ENCODE measurements at regions not wholly inside any gene's neighbourhood (a gene's known extent, or its start where the extent isn't known, plus 50 kb on each side); places are given as distances from the start of the nearest gene placed in this dataset.

DNA sequence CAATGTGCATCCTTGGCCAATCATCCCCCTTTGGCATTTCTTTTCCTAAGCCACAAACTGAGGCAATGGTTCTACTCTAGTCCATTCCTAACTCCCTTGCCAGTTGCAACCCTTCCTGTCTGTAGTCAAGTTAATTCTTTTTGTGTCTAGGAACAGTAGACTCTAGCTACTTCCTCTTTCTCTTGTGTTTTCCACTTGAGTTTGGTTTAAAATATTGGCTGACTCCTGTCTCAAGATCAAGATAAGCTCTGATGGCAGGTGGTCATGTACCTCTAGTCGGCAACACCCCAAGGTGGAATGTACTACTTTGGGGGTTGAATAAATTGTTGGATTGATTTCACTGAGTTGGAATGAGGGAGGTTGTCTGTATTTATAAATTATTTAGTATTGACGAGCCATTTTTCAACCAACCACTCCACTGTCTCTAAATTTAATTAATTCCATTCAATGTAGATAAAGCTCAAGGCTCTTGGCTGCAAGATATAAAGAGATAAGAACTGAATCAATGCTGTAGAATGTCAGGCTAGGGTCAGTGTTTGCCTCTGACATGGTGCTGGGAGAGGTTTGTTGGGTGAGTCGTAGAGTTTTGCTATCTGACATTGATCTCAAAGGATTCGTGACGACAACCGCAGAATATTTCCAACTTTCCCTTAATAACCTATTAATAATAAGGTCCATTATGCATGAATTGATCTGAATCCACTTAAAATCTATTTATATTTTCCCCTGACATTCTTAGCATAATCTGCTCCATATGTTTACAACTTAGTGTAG is 188.7 kb upstream of the APCDD1 start:
- H3K4me3 ChIP-seq (ENCODE audit: low read depth, low read length): no peak overlapping the region
- FAIRE-seq (no peak), DNase-seq (ENCODE audit: low read depth) (no peak)
- H3K36me3 ChIP-seq (ENCODE audit: control insufficient read depth, insufficient read depth, low read length): no peaks in the 10 kb centered on the region
- TF ChIP-seq CTCF (IDR thresholded peaks at IDR 0.05; ENCODE audit: insufficient read depth, low read length, severe bottlenecking): no peak
- H3K27me3 ChIP-seq (ENCODE audit: control insufficient read depth, insufficient read depth, low read length): no peaks in the 10 kb centered on the region

GRCh38 chr18:10266334-10266590 is 188.2 kb upstream of the APCDD1 start:
- Histone ChIP-seq H3K4me3 (ENCODE audit: low read depth, low read length) (no peak overlapping the region), H3K36me3 (ENCODE audit: control insufficient read depth, insufficient read depth, low read length) (no peaks in the 10 kb centered on the region), H3K27me3 (ENCODE audit: control insufficient read depth, insufficient read depth, low read length) (no peaks in the 10 kb centered on the region)
- FAIRE-seq (no peak), DNase-seq (ENCODE audit: low read depth) (no peak)
- no peak for TF ChIP-seq CTCF (IDR thresholded peaks at IDR 0.05; ENCODE audit: insufficient read depth, low read length, severe bottlenecking)

DNA sequence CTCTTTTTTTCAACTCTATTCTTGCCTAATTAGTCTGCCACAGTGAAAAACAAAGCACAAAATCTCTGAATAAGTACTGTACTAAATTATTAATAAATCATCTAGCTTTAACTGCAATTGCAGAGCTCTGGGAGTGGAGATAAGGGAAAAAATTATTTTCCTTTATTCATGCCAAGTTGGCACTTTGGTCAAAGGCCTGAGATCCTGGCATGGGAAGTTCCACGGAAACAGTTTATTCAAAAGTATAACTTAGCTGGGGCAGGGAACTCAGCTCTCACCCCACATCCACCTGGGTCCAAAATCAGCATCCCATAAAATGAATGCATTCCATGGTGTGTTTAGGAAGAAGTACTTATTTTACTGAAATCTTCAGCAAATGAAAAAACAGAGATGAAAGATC is 185.2 kb upstream of the APCDD1 start:
- no peak for TF ChIP-seq CTCF (IDR thresholded peaks at IDR 0.05; ENCODE audit: insufficient read depth, low read length, severe bottlenecking)
- FAIRE-seq: no peak
- H3K4me3 ChIP-seq (ENCODE audit: low read depth, low read length): no peak overlapping the region
- DNase-seq (ENCODE audit: low read depth): no peak
- H3K27me3 ChIP-seq (ENCODE audit: control insufficient read depth, insufficient read depth, low read length): no peaks in the 10 kb centered on the region
- H3K36me3 ChIP-seq (ENCODE audit: control insufficient read depth, insufficient read depth, low read length): no peaks in the 10 kb centered on the region

DNA sequence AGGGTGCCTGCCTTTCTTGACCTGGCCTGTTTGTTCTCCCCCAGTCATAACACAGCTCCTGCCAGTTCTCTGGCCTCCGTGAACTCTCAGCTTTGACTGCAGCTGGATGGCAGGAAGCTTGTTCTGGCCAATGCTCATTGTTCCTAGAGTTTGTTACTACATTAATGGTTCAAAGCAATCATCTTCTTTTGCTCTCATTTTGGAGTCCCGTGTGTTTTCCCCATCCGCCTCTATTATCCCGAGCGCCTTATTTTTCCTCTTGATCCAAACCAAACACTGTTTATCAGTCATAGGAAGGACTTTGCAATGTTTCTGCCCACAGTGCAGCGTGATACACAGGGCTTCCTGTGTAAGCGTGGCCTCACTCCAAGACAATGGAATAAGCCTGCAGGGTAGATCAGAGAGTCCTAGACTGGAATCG is 184.3 kb upstream of the APCDD1 start:
- DNase-seq (ENCODE audit: low read depth) (no peak), FAIRE-seq (no peak)
- no peaks in the 10 kb centered on the region for H3K27me3 ChIP-seq (ENCODE audit: control insufficient read depth, insufficient read depth, low read length)
- no peak overlapping the region for H3K4me3 ChIP-seq (ENCODE audit: low read depth, low read length)
- no peaks in the 10 kb centered on the region for H3K36me3 ChIP-seq (ENCODE audit: control insufficient read depth, insufficient read depth, low read length)
- TF ChIP-seq CTCF (IDR thresholded peaks at IDR 0.05; ENCODE audit: insufficient read depth, low read length, severe bottlenecking): no peak

DNA sequence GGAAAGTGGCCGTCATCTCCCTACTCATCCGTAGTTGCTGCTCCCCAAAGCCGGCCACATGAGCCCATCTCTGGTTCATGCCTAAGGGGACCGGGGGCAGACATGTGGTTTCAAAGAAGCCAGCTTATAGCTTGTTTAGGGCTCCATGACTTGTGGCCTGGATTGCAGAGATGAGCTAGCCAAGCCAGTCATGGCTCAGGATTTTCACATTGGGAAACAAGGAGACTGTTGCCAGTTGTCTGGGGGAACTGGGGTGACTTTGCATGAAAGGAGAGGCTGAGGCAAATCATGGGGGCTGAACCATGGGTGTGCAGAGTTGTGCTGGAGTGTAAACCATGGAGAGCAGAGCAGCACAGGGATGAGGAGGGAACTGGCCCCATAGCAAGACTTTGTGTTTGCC is 183.0 kb upstream of the APCDD1 start:
- Histone ChIP-seq H3K36me3 (ENCODE audit: control insufficient read depth, insufficient read depth, low read length) (no peaks in the 10 kb centered on the region), H3K27me3 (ENCODE audit: control insufficient read depth, insufficient read depth, low read length) (no peaks in the 10 kb centered on the region), H3K4me3 (ENCODE audit: low read depth, low read length) (no peak overlapping the region)
- no peak for DNase-seq (ENCODE audit: low read depth)
- FAIRE-seq: no peak
- TF ChIP-seq CTCF (IDR thresholded peaks at IDR 0.05; ENCODE audit: insufficient read depth, low read length, severe bottlenecking): no peak

GRCh38 chr18:10274301-10274700 is 180.1 kb upstream of the APCDD1 start:
- no peak for TF ChIP-seq CTCF (IDR thresholded peaks at IDR 0.05; ENCODE audit: insufficient read depth, low read length, severe bottlenecking)
- no peaks in the 10 kb centered on the region for H3K36me3 ChIP-seq (ENCODE audit: control insufficient read depth, insufficient read depth, low read length)
- H3K27me3 ChIP-seq (ENCODE audit: control insufficient read depth, insufficient read depth, low read length): no peaks in the 10 kb centered on the region
- DNase-seq (ENCODE audit: low read depth) (no peak), FAIRE-seq (no peak)
- no peak overlapping the region for H3K4me3 ChIP-seq (ENCODE audit: low read depth, low read length)

Measured in bronchial epithelial cell (primary cell).